Upper lobe of left lung (tissue), 6 donors: ENCODE measurements at regions not wholly inside any gene's neighbourhood (a gene's known extent, or its start where the extent isn't known, plus 50 kb on each side); places are given as distances from the start of the nearest gene placed in this dataset.
A peak's percentile ranks its signal among the peaks of the same experiment; 100 is the strongest.

Source experiments
- ATAC-seq, 2 donors: fragments of 200-7000 bp; cut with Tn5 transposase; one replicate each; pipeline ENCODE4 v1.9.1; 2022; ENCODE audit warnings: mild to moderate bottlenecking in 2 of 2, moderate library complexity in 2 of 2; ENCODE audit not compliant: low FRiP score in 2 of 2
- DNase-seq, 2 donors: peaks; one replicate each; pipeline ENCODE4 v3.0.0-alpha.2; 2019 to 2020
- H3K27ac ChIP-seq, 4 donors: fragments of 200-600 bp; sonication (generic); one replicate each; pipeline ENCODE4 v1.5.1; 2016 to 2019
- H3K27me3 ChIP-seq, 4 donors: fragments of 200-600 bp; sonication (generic); one replicate each; pipeline ENCODE4 v1.5.1; 2017 to 2019
- H3K36me3 ChIP-seq, 4 donors: fragments of 200-600 bp; sonication (generic); one replicate each; pipeline ENCODE4 v1.5.1; 2016 to 2019
- H3K4me1 ChIP-seq, 4 donors: fragments of 200-600 bp; sonication (generic); one replicate each; pipeline ENCODE4 v1.5.1; 2018 to 2019
- H3K4me3 ChIP-seq, 4 donors: fragments of 200-600 bp; sonication (generic); one replicate each; pipeline ENCODE4 v1.5.1; 2017 to 2019; ENCODE audit warnings: mild to moderate bottlenecking in 2 of 4, moderate library complexity in 1 of 4
- H3K9me3 ChIP-seq, 4 donors: fragments of 200-600 bp; sonication (generic); one replicate each; pipeline ENCODE4 v1.5.1; 2018 to 2019
- CTCF ChIP-seq, 6 experiments: fragments of 450-650 bp in 4 of 6; fragments of 200-600 bp in 2 of 6; sonication (generic) in 2 of 6; IDR thresholded peaks; one replicate each; pipeline ENCODE4 v1.5.1; 2016 to 2019; ENCODE audit warnings: antibody characterized with exemption in 6 of 6
- EP300 ChIP-seq, 4 donors: sonication (generic); formaldehyde crosslinking; IDR thresholded peaks; one replicate each; pipeline ENCODE4 v1.5.1; 2017; ENCODE audit warnings: antibody characterized with exemption in 4 of 4, control low read depth in 2 of 4
- POLR2A ChIP-seq, 4 donors: fragments of 450-650 bp; IDR thresholded peaks; one replicate each; pipeline ENCODE4 v1.5.1; 2016 to 2017; ENCODE audit warnings: antibody characterized with exemption in 4 of 4, mild to moderate bottlenecking in 2 of 4
- POLR2AphosphoS5 ChIP-seq, 2 donors: sonication (generic); formaldehyde crosslinking; IDR thresholded peaks; one replicate each; pipeline ENCODE4 v1.5.1; 2017; ENCODE audit warnings: antibody characterized with exemption in 2 of 2
- WGBS, 2 donors: methylation state at CpG; one replicate each; pipeline ENCODE4 v1.1.5; 2017 to 2018; 5-methylcytosine and 5-hydroxymethylcytosine counted together
- donor health status: DM: no; HTN: no; CAD: no; lungs with moderate emphysema.
- donor health status: DM: no; HTN: yes; CAD: no; lungs with severe emphysema.

- no peak for ATAC-seq
- Histone ChIP-seq H3K36me3 (no peaks in the 10 kb centered on the region), H3K4me3 (no peak overlapping the region), H3K4me1 (no peaks in the 10 kb centered on the region), H3K9me3 (no peaks in the 10 kb centered on the region), H3K27me3 (no peaks in the 10 kb centered on the region), H3K27ac (no peak overlapping the region)
- 62 to 70% methylated on average over 15 of the region's 15 CpGs for WGBS, 2 donors
- TF ChIP-seq POLR2A (IDR thresholded peaks at IDR 0.05) (no peak), POLR2AphosphoS5 (IDR thresholded peaks at IDR 0.05) (no peak), CTCF (IDR thresholded peaks at IDR 0.05) (no peak), EP300 (IDR thresholded peaks at IDR 0.05) (no peak)
- peak in 1 of 2 donors; percentile 17 for DNase-seq
These were observed 84.5 kb upstream of the WWC2 start for GRCh38 chr4:183014361-183015084.

- DNase-seq, result no peak
- Histone ChIP-seq H3K36me3 (no peaks in the 10 kb centered on the region), H3K27me3 (no peaks in the 10 kb centered on the region), H3K4me3 (no peak overlapping the region), H3K4me1 (no peaks in the 10 kb centered on the region), H3K9me3 (no peaks in the 10 kb centered on the region), H3K27ac (no peak overlapping the region)
- TF ChIP-seq POLR2AphosphoS5 (IDR thresholded peaks at IDR 0.05), result no peak
- no peak for TF ChIP-seq POLR2A (IDR thresholded peaks at IDR 0.05)
- TF ChIP-seq EP300 (IDR thresholded peaks at IDR 0.05), result no peak
- no peak for TF ChIP-seq CTCF (IDR thresholded peaks at IDR 0.05)
- WGBS, 2 donors, result 72 to 90% methylated on average over 10 of the region's 10 CpGs
- ATAC-seq, result no peak
These were observed 85.4 kb upstream of the WWC2 start for GRCh38 chr4:183013730-183014002.

GRCh38 chr4:183012879-183013729 is 86.0 kb upstream of the WWC2 start:
- Histone ChIP-seq H3K36me3 (no peaks in the 10 kb centered on the region), H3K27me3 (no peaks in the 10 kb centered on the region), H3K27ac (no peak overlapping the region), H3K4me3 (no peak overlapping the region), H3K4me1 (no peaks in the 10 kb centered on the region), H3K9me3 (no peaks in the 10 kb centered on the region)
- TF ChIP-seq CTCF (IDR thresholded peaks at IDR 0.05) (no peak), POLR2AphosphoS5 (IDR thresholded peaks at IDR 0.05) (no peak), POLR2A (IDR thresholded peaks at IDR 0.05) (no peak), EP300 (IDR thresholded peaks at IDR 0.05) (no peak)
- DNase-seq, result no peak
- no peak for ATAC-seq
- 61 to 78% methylated on average over 18 of the region's 18 CpGs for WGBS, 2 donors

GRCh38 chr4:183011213-183011907 is 87.7 kb upstream of the WWC2 start:
- DNase-seq (no peak), ATAC-seq (no peak)
- no peak overlapping the region for H3K4me3 ChIP-seq
- WGBS, 2 donors, result 78 to 86% methylated on average over 6 to 8 of the region's 8 CpGs
- no peaks in the 10 kb centered on the region for H3K9me3 ChIP-seq
- no peaks in the 10 kb centered on the region for H3K4me1 ChIP-seq
- no peaks in the 10 kb centered on the region for H3K36me3 ChIP-seq
- H3K27me3 ChIP-seq, result no peaks in the 10 kb centered on the region
- TF ChIP-seq CTCF (IDR thresholded peaks at IDR 0.05) (no peak), POLR2AphosphoS5 (IDR thresholded peaks at IDR 0.05) (no peak), POLR2A (IDR thresholded peaks at IDR 0.05) (no peak), EP300 (IDR thresholded peaks at IDR 0.05) (no peak)
- no peak overlapping the region for H3K27ac ChIP-seq
